Kidney epithelial cell (primary cell): ENCODE measurements at regions not wholly inside any gene's neighbourhood (a gene's known extent, or its start where the extent isn't known, plus 50 kb on each side); places are given as distances from the start of the nearest gene placed in this dataset.

ENCODE experiments used
- DNase-seq: peaks from one replicate; pipeline ENCODE4 v3.0.0-alpha.2; 2010; ENCODE audit warnings: low read depth
- H3K27me3 ChIP-seq: 2 replicates; pipeline ENCODE4 v1.6.0; 2011; ENCODE audit warnings: low read length; ENCODE audit not compliant: control insufficient read depth, insufficient read depth
- H3K36me3 ChIP-seq: 2 replicates; pipeline ENCODE4 v1.5.1; 2011; ENCODE audit warnings: low read length; ENCODE audit not compliant: control insufficient read depth, insufficient read depth
- H3K4me3 ChIP-seq: 2 replicates; pipeline ENCODE4 v1.5.1; 2011; ENCODE audit warnings: low read depth, mild to moderate bottlenecking, control low read depth, low read length
- TF ChIP-seq, protein P1 (sequence below): IDR thresholded peaks from 2 replicates; pipeline ENCODE4 v1.5.1; 2011; ENCODE audit warnings: mild to moderate bottlenecking, moderate library complexity, low read length, control low read depth, inconsistent platforms; ENCODE audit not compliant: insufficient read depth, poor library complexity, severe bottlenecking

DNA sequence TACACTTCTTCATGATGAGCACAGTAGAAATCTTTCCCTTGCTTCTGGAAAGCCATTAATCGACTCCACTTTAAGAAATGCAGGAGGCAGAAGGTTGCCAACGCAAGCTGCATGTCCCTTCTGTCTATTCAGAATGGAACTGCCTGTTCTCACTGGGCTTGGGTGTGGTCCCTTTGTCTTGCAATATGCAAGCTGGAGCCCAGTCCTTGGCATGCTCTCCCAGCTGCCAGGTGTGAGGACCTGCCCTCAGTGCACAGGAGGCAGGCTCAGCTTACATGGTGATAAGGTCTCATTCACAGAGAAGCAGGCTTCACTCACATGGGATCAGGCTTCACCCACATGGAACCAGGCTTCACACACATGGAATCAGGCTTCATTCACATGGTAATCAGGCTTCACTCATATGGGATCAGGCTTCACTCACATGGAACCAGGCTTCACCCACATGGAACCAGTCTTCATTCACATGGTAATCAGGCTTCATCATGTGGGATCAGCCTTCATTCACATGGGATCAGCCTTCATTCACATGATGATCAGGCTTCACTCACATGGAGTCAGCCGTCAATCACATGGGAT is 59.2 kb upstream of the USP47 start:
- no peak for DNase-seq
- Histone ChIP-seq H3K36me3 (no peaks in the 10 kb centered on the region), H3K4me3 (no peak overlapping the region), H3K27me3 (peaks cover 7% of the 10 kb centered on the region)
- TF ChIP-seq, protein P1, sequence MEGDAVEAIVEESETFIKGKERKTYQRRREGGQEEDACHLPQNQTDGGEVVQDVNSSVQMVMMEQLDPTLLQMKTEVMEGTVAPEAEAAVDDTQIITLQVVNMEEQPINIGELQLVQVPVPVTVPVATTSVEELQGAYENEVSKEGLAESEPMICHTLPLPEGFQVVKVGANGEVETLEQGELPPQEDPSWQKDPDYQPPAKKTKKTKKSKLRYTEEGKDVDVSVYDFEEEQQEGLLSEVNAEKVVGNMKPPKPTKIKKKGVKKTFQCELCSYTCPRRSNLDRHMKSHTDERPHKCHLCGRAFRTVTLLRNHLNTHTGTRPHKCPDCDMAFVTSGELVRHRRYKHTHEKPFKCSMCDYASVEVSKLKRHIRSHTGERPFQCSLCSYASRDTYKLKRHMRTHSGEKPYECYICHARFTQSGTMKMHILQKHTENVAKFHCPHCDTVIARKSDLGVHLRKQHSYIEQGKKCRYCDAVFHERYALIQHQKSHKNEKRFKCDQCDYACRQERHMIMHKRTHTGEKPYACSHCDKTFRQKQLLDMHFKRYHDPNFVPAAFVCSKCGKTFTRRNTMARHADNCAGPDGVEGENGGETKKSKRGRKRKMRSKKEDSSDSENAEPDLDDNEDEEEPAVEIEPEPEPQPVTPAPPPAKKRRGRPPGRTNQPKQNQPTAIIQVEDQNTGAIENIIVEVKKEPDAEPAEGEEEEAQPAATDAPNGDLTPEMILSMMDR = no peak

DNA sequence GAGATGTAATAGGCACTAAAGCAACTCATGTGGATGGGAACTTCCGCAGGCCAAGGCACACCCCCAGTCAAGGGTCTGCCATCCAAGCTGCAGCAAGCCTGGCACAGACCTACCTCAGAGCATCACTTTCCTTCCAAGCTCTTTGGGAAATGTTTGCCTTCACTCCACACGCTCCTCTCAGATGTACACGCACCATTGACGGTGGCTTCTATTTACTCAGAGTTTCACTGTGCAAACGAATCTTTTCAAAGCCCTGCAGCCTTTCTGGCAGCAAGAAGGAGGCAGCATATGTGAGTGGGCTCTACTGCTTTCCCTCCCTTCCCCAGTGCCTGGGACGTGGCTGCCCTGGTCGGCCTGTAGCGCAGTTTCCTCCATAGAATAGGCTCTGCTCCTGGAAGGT is 60.9 kb upstream of the USP47 start:
- no peak for DNase-seq
- Histone ChIP-seq H3K4me3 (no peak overlapping the region), H3K27me3 (peaks cover 7% of the 10 kb centered on the region), H3K36me3 (no peaks in the 10 kb centered on the region)
- TF ChIP-seq, protein P1 = no peak

DNA sequence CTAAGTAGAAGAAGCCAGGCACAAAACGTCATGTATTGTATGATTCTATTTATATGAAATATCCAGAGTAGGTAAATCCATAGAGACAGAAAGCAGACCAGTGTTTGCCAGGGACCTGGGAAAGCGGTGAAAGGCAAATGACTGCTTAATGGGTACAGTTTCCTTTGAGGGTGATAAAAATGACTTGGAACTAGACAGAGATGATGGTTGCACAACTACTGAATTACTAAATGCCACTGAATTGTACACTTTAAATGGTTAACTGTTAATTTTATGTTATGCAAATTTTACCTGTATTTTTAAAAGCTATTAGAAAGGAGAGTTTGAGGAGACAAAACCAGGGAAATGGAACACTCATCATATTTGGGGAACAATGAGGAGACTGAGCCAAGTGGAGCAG is 61.8 kb upstream of the USP47 start:
- DNase-seq = no peak
- Histone ChIP-seq H3K27me3 (peaks cover 7% of the 10 kb centered on the region), H3K36me3 (no peaks in the 10 kb centered on the region), H3K4me3 (no peak overlapping the region)
- TF ChIP-seq, protein P1 = no peak

DNA sequence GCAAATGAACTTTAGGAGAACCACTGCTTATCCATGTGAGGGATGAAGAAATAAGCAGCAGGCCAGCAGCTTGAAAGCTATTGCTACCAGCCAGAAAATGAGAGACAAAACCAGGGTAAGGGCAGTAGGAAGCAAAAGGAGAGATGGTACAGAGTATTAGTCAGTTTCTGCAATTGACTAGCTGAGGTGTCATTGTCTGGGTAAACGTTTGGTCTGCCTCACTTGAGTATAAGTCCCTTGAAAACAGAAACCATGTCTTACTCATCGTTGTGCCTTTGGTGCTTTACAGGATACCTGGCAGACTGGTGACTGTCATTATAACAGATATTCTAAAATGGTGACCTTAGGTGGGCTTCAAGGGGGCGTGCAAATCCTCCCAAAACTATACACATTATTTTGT is 63.9 kb upstream of the USP47 start:
- H3K4me3 ChIP-seq = no peak overlapping the region
- H3K36me3 ChIP-seq = no peaks in the 10 kb centered on the region
- DNase-seq = no peak
- H3K27me3 ChIP-seq = peaks cover 7% of the 10 kb centered on the region
- TF ChIP-seq, protein P1 = no peak

DNA sequence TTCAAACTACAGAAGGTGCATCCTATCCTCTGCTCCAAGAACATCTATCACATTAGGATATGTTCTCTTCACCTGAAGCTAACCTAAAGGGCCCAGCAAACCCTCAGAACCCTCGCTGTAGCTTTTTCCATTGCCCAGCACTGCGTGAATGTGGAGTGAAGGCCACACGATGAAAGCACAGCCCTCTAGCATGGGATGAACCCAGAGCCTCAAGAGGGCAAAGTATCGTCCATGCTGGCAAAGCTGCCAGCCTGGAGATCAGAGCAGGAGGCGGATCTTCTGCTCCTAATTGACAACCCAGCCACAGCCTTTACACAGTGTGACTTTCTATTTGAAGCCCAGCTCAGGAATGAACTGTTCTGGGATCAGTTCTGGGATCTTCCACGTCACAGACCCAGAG is 65.1 kb upstream of the USP47 start:
- DNase-seq = no peak
- no peak overlapping the region for H3K4me3 ChIP-seq
- H3K36me3 ChIP-seq = no peaks in the 10 kb centered on the region
- TF ChIP-seq, protein P1 = no peak
- H3K27me3 ChIP-seq = peaks cover 3% of the 10 kb centered on the region

DNA sequence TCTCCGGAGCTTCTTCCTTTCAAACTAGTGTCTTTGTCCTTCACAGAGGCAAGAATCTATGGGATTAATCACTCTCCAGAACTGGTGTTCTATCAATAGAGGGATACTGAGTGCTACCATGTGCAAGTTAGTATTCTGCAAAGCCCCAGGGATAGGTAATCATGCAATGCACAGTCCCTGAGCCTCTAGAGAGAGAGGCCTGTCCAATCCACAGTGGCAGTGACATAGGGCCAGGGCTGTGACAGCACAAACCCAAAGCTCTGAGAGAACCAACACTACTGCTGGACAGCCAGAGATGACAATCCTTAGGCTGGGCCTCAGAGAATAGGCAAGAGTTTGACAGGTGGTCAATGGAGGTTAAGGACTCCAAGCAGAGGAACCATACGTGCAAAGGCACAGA is 66.8 kb upstream of the USP47 start:
- DNase-seq = no peak
- peaks cover 4% of the 10 kb centered on the region for H3K27me3 ChIP-seq
- TF ChIP-seq, protein P1 = no peak
- no peaks in the 10 kb centered on the region for H3K36me3 ChIP-seq
- H3K4me3 ChIP-seq = no peak overlapping the region
